ENCODE measurements at regions not wholly inside any gene's neighbourhood (a gene's known extent, or its start where the extent isn't known, plus 50 kb on each side); places are given as distances from the start of the nearest gene placed in this dataset.

DNA sequence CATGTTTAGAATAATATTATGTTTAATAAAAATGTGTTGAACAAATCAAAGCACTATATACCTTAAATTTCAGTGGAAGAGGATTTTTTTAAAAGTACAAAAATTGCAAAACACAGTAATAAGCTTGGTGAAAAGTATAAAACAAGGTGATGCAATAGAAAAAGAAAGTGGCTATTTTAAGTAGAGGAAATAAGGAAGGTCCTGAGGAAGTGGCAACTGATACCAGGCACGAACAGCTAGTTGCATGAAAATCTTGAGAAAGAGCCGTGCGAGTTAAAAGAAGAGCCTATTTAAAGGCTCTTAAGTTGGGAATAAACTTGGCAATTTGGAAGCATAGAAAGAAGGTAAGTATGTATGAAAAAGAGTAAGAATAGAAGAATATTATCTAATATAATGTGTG is 1679.3 kb downstream of the LRRC4C start (continued):
- TF ChIP-seq PRDM4 (tag by site-specific recombination; IDR thresholded peaks at IDR 0.05) (no peak), TCF7L2 (IDR thresholded peaks at IDR 0.05; ENCODE audit: borderline replicate concordance, low read depth, low read length) (no peak), ZNF335 (tag by site-specific recombination; conservative IDR thresholded peaks at IDR 0.05) (no peak), ZBTB8A (tag by site-specific recombination; IDR thresholded peaks at IDR 0.05) (no peak), ZNF530 (tag by site-specific recombination; IDR thresholded peaks at IDR 0.05; ENCODE audit: low read depth) (no peak), MEIS1 (CRISPR knock-in tag; IDR thresholded peaks at IDR 0.05; ENCODE audit: borderline replicate concordance) (no peak), ZNF214 (tag by site-specific recombination; IDR thresholded peaks at IDR 0.05; ENCODE audit: borderline replicate concordance) (no peak)
- TF ChIP-seq, protein P1, sequence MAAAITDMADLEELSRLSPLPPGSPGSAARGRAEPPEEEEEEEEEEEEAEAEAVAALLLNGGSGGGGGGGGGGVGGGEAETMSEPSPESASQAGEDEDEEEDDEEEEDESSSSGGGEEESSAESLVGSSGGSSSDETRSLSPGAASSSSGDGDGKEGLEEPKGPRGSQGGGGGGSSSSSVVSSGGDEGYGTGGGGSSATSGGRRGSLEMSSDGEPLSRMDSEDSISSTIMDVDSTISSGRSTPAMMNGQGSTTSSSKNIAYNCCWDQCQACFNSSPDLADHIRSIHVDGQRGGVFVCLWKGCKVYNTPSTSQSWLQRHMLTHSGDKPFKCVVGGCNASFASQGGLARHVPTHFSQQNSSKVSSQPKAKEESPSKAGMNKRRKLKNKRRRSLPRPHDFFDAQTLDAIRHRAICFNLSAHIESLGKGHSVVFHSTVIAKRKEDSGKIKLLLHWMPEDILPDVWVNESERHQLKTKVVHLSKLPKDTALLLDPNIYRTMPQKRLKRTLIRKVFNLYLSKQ (tag by site-specific recombination; IDR thresholded peaks at IDR 0.05; ENCODE audit: borderline replicate concordance) = no peak
- TF ChIP-seq, protein P2, sequence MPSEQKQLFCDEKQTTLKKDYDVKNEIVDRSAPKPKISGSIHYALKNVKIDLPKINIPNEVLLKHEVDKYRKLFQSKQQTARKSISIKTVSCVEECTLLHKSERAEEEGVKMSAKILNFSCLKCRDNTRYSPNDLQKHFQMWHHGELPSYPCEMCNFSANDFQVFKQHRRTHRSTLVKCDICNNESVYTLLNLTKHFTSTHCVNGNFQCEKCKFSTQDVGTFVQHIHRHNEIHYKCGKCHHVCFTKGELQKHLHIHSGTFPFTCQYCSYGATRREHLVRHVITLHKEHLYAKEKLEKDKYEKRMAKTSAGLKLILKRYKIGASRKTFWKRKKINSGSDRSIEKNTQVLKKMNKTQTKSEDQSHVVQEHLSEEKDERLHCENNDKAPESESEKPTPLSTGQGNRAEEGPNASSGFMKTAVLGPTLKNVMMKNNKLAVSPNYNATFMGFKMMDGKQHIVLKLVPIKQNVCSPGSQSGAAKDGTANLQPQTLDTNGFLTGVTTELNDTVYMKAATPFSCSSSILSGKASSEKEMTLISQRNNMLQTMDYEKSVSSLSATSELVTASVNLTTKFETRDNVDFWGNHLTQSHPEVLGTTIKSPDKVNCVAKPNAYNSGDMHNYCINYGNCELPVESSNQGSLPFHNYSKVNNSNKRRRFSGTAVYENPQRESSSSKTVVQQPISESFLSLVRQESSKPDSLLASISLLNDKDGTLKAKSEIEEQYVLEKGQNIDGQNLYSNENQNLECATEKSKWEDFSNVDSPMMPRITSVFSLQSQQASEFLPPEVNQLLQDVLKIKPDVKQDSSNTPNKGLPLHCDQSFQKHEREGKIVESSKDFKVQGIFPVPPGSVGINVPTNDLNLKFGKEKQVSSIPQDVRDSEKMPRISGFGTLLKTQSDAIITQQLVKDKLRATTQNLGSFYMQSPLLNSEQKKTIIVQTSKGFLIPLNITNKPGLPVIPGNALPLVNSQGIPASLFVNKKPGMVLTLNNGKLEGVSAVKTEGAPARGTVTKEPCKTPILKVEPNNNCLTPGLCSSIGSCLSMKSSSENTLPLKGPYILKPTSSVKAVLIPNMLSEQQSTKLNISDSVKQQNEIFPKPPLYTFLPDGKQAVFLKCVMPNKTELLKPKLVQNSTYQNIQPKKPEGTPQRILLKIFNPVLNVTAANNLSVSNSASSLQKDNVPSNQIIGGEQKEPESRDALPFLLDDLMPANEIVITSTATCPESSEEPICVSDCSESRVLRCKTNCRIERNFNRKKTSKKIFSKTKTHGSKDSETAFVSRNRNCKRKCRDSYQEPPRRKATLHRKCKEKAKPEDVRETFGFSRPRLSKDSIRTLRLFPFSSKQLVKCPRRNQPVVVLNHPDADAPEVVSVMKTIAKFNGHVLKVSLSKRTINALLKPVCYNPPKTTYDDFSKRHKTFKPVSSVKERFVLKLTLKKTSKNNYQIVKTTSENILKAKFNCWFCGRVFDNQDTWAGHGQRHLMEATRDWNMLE (tag by site-specific recombination; conservative IDR thresholded peaks at IDR 0.05; ENCODE audit: low read depth) = no peak

GRCh38 chr11:39777035-39777434 is 1682.4 kb downstream of the LRRC4C start:
- ChIA-PET CTCF (no interaction called here), POLR2A (no interaction called here)
- no peak for TF ChIP-seq OSR2 (tag by site-specific recombination; IDR thresholded peaks at IDR 0.05)
- TF ChIP-seq ZNF501 (tag by site-specific recombination; IDR thresholded peaks at IDR 0.05) = no peak
- TF ChIP-seq ELK4 (IDR thresholded peaks at IDR 0.05; ENCODE audit: borderline replicate concordance, low read depth, low read length) = no peak
- no peak for TF ChIP-seq HOXA7 (CRISPR knock-in tag; IDR thresholded peaks at IDR 0.05; ENCODE audit: borderline replicate concordance)
- TF ChIP-seq, protein P3, sequence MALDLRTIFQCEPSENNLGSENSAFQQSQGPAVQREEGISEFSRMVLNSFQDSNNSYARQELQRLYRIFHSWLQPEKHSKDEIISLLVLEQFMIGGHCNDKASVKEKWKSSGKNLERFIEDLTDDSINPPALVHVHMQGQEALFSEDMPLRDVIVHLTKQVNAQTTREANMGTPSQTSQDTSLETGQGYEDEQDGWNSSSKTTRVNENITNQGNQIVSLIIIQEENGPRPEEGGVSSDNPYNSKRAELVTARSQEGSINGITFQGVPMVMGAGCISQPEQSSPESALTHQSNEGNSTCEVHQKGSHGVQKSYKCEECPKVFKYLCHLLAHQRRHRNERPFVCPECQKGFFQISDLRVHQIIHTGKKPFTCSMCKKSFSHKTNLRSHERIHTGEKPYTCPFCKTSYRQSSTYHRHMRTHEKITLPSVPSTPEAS (tag by site-specific recombination; IDR thresholded peaks at IDR 0.05) = no peak
- no peak for TF ChIP-seq ZNF785 (tag by site-specific recombination; IDR thresholded peaks at IDR 0.05)
- no peak for TF ChIP-seq ZNF248 (tag by site-specific recombination; IDR thresholded peaks at IDR 0.05)
- no peak for TF ChIP-seq ZNF292 (tag by site-specific recombination; IDR thresholded peaks at IDR 0.05; ENCODE audit: borderline replicate concordance, low read depth)
- no peak for TF ChIP-seq ZNF112 (tag by site-specific recombination; IDR thresholded peaks at IDR 0.05)
- TF ChIP-seq KLF9 (tag by site-specific recombination; IDR thresholded peaks at IDR 0.05; ENCODE audit: low read depth) = no peak
- TF ChIP-seq ZNF768 (tag by site-specific recombination; IDR thresholded peaks at IDR 0.05) = no peak
- TF ChIP-seq, protein P4, sequence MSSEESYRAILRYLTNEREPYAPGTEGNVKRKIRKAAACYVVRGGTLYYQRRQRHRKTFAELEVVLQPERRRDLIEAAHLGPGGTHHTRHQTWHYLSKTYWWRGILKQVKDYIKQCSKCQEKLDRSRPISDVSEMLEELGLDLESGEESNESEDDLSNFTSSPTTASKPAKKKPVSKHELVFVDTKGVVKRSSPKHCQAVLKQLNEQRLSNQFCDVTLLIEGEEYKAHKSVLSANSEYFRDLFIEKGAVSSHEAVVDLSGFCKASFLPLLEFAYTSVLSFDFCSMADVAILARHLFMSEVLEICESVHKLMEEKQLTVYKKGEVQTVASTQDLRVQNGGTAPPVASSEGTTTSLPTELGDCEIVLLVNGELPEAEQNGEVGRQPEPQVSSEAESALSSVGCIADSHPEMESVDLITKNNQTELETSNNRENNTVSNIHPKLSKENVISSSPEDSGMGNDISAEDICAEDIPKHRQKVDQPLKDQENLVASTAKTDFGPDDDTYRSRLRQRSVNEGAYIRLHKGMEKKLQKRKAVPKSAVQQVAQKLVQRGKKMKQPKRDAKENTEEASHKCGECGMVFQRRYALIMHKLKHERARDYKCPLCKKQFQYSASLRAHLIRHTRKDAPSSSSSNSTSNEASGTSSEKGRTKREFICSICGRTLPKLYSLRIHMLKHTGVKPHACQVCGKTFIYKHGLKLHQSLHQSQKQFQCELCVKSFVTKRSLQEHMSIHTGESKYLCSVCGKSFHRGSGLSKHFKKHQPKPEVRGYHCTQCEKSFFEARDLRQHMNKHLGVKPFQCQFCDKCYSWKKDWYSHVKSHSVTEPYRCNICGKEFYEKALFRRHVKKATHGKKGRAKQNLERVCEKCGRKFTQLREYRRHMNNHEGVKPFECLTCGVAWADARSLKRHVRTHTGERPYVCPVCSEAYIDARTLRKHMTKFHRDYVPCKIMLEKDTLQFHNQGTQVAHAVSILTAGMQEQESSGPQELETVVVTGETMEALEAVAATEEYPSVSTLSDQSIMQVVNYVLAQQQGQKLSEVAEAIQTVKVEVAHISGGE (tag by site-specific recombination; conservative IDR thresholded peaks at IDR 0.05; ENCODE audit: low read depth) = no peak
- Histone ChIP-seq H3K4me1 (ENCODE audit: control insufficient read depth, insufficient read depth, low read length) (no peaks in the 10 kb centered on the region), H3K9me3 (ENCODE audit: control insufficient read depth, insufficient read depth, low read depth, low read length) (no peaks in the 10 kb centered on the region), H3K27ac (ENCODE audit: extremely low read depth, low read depth, low read length) (no peak overlapping the region), H3K36me3 (ENCODE audit: control insufficient read depth in 2 of 2, insufficient read depth in 1 of 2, low read length in 2 of 2) (no peaks in the 10 kb centered on the region), H3K4me3 (ENCODE audit: low read depth, low read length) (no peak overlapping the region)

Measured in HEK293 (cell line).